ENCODE measurements at regions not wholly inside any gene's neighbourhood (a gene's known extent, or its start where the extent isn't known, plus 50 kb on each side); places are given as distances from the start of the nearest gene placed in this dataset.

DNA sequence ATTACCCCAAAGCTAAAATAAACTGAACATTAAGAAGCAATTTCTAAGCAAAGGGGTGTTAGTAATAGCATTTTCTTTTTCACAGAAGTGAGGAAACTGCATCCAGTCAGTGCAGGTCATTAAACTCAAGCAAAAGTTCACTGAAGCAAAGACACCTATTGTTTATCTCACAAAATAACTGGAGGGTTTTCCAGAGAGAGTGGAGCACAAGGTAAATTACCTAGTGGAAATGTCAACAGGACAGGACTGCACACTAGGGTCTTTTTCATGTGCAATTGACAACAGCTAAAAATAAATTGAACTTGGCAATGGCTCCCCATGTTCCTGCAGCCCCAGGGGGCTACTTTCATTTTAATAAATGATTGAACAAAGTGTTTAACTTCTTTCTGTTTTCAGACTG, 742.0 kb downstream of the GALC start:
- ChIA-PET SMC1A (ENCODE audit: uncharacterized antibody, unreplicated experiment) (no interaction called here), RAD21 (ENCODE audit: unreplicated experiment) (no interaction called here)
- BruUV-seq (replicated peaks) = no TSS peak

More for the DNA sequence above, 742.0 kb downstream of the GALC start:
- intact Hi-C loops (cut with micrococcal nuclease; ENCODE audit: unreplicated experiment) (no loop called here), in situ Hi-C loops (cut with MboI) (no loop called here)
- FAIRE-seq (no peak), DNase-seq (ENCODE audit: low read depth, low spot score) (no peak), ATAC-seq (no peak)
- Histone ChIP-seq H3K36me3 (ENCODE audit: control insufficient read depth in 2 of 2, insufficient read depth in 2 of 2, low read length in 1 of 2) (no peaks in the 10 kb centered on the region), H3K4me3 (no peak overlapping the region), H3K9me3 (replicated peaks; ENCODE audit: control insufficient read depth, insufficient read depth, low read length) (no peaks in the 10 kb centered on the region), H3K27ac (ENCODE audit: control insufficient read depth, insufficient read depth) (no peak overlapping the region), H3K27me3 (replicated peaks in 1 of 2; ENCODE audit: control insufficient read depth in 2 of 2, insufficient read depth in 2 of 2, low read length in 1 of 2) (no peaks in the 10 kb centered on the region), H3K4me1 (ENCODE audit: control insufficient read depth, insufficient read depth, low read length) (no peaks in the 10 kb centered on the region), H3K4me2 (ENCODE audit: control insufficient read depth, insufficient read depth) (no peak overlapping the region), H3K79me2 (ENCODE audit: control insufficient read depth, insufficient read depth, low read length) (no peaks in the 10 kb centered on the region), H2AFZ (ENCODE audit: control insufficient read depth, low read depth, low read length) (no peak overlapping the region), H4K20me1 (ENCODE audit: control insufficient read depth, insufficient read depth) (no peaks in the 10 kb centered on the region), H3K9ac (ENCODE audit: control insufficient read depth, insufficient read depth, low read length) (no peak overlapping the region)
- POLR2A ChIA-PET = interaction anchor here (0.6 kb wide), 1 partner anchor 12 kb away, joined by 3 read pairs; no protein-coding TSS in a partner anchor
- no peak for TF ChIP-seq SMAD1 (IDR thresholded peaks at IDR 0.05; ENCODE audit: low read depth, partially characterized antibody)
- TF ChIP-seq SIX5 (IDR thresholded peaks at IDR 0.05; ENCODE audit: low read depth, low read length, severe bottlenecking) = no peak
- TF ChIP-seq TARDBP (IDR thresholded peaks at IDR 0.05; ENCODE audit: borderline replicate concordance) = no peak
- TF ChIP-seq, protein P1, sequence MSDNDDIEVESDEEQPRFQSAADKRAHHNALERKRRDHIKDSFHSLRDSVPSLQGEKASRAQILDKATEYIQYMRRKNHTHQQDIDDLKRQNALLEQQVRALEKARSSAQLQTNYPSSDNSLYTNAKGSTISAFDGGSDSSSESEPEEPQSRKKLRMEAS (IDR thresholded peaks at IDR 0.05; ENCODE audit: low read depth, low read length) = no peak
- no peak for TF ChIP-seq KDM1A (IDR thresholded peaks at IDR 0.05; ENCODE audit: borderline replicate concordance)
- no peak for TF ChIP-seq NFXL1 (IDR thresholded peaks at IDR 0.05; ENCODE audit: borderline replicate concordance)
- no peak for TF ChIP-seq ZZZ3 (IDR thresholded peaks at IDR 0.05; ENCODE audit: control insufficient read depth, insufficient read length, low read depth)
- TF ChIP-seq EZH2 (IDR thresholded peaks at IDR 0.05; ENCODE audit: borderline replicate concordance, control insufficient read depth, low read depth, low read length) = no peak
- TF ChIP-seq CREB1 (IDR thresholded peaks at IDR 0.05; ENCODE audit: low read depth) = no peak
- no peak for TF ChIP-seq WRNIP1 (IDR thresholded peaks at IDR 0.05; ENCODE audit: borderline replicate concordance, low read depth, low read length)
- no peak for TF ChIP-seq NR2C1 (IDR thresholded peaks at IDR 0.05)
- no peak for TF ChIP-seq ZNF217 (IDR thresholded peaks at IDR 0.05)
- TF ChIP-seq FOXM1 (IDR thresholded peaks at IDR 0.05; ENCODE audit: low read depth, low read length) = no peak
- no peak for TF ChIP-seq PAX5 (IDR thresholded peaks at IDR 0.05; ENCODE audit: borderline replicate concordance, low read depth, low read length)
- TF ChIP-seq, protein P2, sequence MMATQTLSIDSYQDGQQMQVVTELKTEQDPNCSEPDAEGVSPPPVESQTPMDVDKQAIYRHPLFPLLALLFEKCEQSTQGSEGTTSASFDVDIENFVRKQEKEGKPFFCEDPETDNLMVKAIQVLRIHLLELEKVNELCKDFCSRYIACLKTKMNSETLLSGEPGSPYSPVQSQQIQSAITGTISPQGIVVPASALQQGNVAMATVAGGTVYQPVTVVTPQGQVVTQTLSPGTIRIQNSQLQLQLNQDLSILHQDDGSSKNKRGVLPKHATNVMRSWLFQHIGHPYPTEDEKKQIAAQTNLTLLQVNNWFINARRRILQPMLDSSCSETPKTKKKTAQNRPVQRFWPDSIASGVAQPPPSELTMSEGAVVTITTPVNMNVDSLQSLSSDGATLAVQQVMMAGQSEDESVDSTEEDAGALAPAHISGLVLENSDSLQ (IDR thresholded peaks at IDR 0.05) = no peak
- TF ChIP-seq NBN (IDR thresholded peaks at IDR 0.05) = no peak
- TF ChIP-seq ZBED1 (IDR thresholded peaks at IDR 0.05; ENCODE audit: borderline replicate concordance) = no peak
- TF ChIP-seq ETV6 (conservative IDR thresholded peaks at IDR 0.05 in 1 of 2, IDR thresholded peaks at IDR 0.05 in 1 of 2; ENCODE audit: borderline replicate concordance in 1 of 2, low read depth in 1 of 2) = no peak
- TF ChIP-seq DPF2 (IDR thresholded peaks at IDR 0.05) = no peak
- CTCF ChIA-PET = interaction anchor here (0.6 kb wide), 1 partner anchor 405 kb away, joined by 3 read pairs; no protein-coding TSS in a partner anchor
